ENCODE measurements at regions not wholly inside any gene's neighbourhood (a gene's known extent, or its start where the extent isn't known, plus 50 kb on each side); places are given as distances from the start of the nearest gene placed in this dataset.

DNA sequence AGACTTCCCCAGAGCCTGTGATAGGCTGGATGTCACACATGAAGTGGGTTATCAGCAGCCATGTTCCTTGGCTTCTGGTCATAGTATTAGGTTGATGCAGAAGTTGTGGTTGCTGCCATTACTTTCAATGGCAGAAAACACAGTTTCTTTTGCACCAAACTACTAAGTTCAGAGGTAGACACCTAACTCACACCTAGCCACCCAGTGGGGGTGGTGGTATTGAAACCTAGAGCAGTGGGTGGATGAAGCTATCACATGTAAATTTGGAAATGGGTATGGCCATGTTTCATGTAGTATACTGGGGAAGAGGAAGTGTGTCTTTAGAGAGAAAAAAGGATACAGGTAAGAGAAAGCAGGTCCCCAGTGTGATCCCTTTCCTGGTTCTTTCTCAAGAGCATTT is 347.9 kb upstream of the SEMA6A start:
- no peak for TF ChIP-seq POLR2A (IDR thresholded peaks at IDR 0.05)
- no peak for TF ChIP-seq POLR2AphosphoS5 (IDR thresholded peaks at IDR 0.05)
- TF ChIP-seq, protein P1, sequence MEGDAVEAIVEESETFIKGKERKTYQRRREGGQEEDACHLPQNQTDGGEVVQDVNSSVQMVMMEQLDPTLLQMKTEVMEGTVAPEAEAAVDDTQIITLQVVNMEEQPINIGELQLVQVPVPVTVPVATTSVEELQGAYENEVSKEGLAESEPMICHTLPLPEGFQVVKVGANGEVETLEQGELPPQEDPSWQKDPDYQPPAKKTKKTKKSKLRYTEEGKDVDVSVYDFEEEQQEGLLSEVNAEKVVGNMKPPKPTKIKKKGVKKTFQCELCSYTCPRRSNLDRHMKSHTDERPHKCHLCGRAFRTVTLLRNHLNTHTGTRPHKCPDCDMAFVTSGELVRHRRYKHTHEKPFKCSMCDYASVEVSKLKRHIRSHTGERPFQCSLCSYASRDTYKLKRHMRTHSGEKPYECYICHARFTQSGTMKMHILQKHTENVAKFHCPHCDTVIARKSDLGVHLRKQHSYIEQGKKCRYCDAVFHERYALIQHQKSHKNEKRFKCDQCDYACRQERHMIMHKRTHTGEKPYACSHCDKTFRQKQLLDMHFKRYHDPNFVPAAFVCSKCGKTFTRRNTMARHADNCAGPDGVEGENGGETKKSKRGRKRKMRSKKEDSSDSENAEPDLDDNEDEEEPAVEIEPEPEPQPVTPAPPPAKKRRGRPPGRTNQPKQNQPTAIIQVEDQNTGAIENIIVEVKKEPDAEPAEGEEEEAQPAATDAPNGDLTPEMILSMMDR (IDR thresholded peaks at IDR 0.05) = no peak
- no peak for TF ChIP-seq EP300 (IDR thresholded peaks at IDR 0.05)
- Histone ChIP-seq H3K4me3 (no peak overlapping the region), H3K27me3 (no peaks in the 10 kb centered on the region), H3K36me3 (no peaks in the 10 kb centered on the region), H3K27ac (no peak overlapping the region), H3K9me3 (no peaks in the 10 kb centered on the region), H3K4me1 (no peaks in the 10 kb centered on the region)
- ATAC-seq = no peak

DNA sequence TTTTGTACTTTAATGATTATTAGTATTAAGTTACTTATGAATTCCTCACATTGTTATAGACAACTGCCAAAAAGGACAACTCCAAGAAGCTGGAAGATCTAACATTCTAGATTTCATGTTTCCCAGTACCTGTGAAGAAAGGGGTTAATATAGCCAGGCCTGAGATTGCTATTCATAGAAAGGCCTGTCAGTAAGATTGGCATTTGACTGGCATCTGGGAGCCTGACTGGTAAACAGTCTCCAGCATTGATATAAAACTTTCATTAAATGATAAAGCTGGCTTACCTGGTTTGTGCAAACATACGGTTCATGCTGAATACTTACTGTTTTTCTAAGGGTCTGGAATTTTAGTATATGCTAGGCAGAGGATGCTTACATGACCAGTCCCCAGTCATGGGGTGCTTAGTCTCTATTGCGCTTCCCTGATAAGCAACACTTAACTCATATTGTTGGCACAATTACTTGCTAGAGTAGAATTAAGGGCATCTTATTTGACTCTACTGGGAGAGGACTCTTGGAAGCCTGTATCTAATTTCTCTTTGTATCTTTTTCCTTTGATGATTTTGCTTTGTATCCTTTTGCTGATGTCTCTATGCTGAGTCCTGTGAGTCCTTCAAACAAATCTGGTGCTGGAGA is 340.4 kb upstream of the SEMA6A start:
- no peak overlapping the region for H3K27ac ChIP-seq
- no peaks in the 10 kb centered on the region for H3K27me3 ChIP-seq
- TF ChIP-seq POLR2A (IDR thresholded peaks at IDR 0.05) = no peak
- no peak for ATAC-seq
- no peaks in the 10 kb centered on the region for H3K36me3 ChIP-seq
- no peak overlapping the region for H3K4me3 ChIP-seq
- no peaks in the 10 kb centered on the region for H3K9me3 ChIP-seq
- whole genome bisulfite sequencing, 2 donors (ENCODE audit: low coverage in 1 of 2) = 96 to 100% methylated on average over 2 of the region's 2 CpGs
- H3K4me1 ChIP-seq = no peaks in the 10 kb centered on the region

DNA sequence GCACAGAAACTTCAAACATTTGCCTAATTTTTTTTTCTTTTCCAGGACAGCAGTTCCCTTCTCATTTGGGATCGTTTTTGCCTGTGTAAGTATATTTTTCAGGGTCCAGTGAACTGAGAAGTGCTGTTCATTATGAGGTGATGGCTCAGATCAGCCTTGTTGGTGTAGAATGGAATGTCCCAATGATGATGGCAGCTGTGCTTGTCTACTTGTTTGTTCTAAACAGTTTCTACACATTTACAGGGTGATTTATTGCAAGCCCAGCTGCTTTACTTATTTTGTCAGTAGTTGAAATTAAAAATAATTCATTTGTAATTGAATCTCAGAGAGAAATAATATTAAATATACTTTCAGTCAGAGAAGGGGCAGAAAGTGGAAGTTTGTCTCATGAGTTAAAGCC is 337.6 kb upstream of the SEMA6A start:
- H3K27me3 ChIP-seq = no peaks in the 10 kb centered on the region
- no peak for ATAC-seq
- WGBS, 2 donors (ENCODE audit: low coverage in 1 of 2) = 85 to 100% methylated on average over 1 of the region's 1 CpG
- TF ChIP-seq POLR2AphosphoS5 (IDR thresholded peaks at IDR 0.05) (no peak), EP300 (IDR thresholded peaks at IDR 0.05) (no peak), POLR2A (IDR thresholded peaks at IDR 0.05) (no peak)
- TF ChIP-seq, protein P1 (IDR thresholded peaks at IDR 0.05) = no peak
- no peak overlapping the region for H3K27ac ChIP-seq
- no peaks in the 10 kb centered on the region for H3K36me3 ChIP-seq
- H3K9me3 ChIP-seq = no peaks in the 10 kb centered on the region
- H3K4me1 ChIP-seq = no peaks in the 10 kb centered on the region
- H3K4me3 ChIP-seq = no peak overlapping the region

DNA sequence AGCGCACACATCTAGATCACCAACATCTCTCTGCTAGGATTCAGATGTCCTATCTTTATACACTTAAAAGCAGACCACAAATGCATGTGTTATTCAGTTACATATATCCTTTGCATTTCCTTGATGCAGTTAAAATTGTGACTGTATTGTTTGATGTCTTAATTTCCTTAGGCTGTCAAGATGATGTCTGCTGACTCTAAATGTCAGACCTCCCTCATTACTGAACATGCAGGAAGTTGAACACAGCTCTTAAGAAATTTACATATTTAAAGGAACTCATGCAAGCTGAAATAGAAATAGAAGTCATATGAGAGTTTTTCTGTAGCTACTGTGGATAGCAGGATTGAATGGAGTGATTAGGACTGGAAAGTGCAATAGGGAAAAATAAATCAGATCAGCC is 336.5 kb upstream of the SEMA6A start:
- H3K4me1 ChIP-seq = no peaks in the 10 kb centered on the region
- no peaks in the 10 kb centered on the region for H3K36me3 ChIP-seq
- no peak overlapping the region for H3K27ac ChIP-seq
- H3K4me3 ChIP-seq = no peak overlapping the region
- no peaks in the 10 kb centered on the region for H3K9me3 ChIP-seq
- no peaks in the 10 kb centered on the region for H3K27me3 ChIP-seq
- 100% methylated on average over 1 of the region's 1 CpG for WGBS, 2 donors (ENCODE audit: low coverage in 1 of 2)
- no peak for ATAC-seq
- TF ChIP-seq POLR2A (IDR thresholded peaks at IDR 0.05) (no peak), EP300 (IDR thresholded peaks at IDR 0.05) (no peak)

DNA sequence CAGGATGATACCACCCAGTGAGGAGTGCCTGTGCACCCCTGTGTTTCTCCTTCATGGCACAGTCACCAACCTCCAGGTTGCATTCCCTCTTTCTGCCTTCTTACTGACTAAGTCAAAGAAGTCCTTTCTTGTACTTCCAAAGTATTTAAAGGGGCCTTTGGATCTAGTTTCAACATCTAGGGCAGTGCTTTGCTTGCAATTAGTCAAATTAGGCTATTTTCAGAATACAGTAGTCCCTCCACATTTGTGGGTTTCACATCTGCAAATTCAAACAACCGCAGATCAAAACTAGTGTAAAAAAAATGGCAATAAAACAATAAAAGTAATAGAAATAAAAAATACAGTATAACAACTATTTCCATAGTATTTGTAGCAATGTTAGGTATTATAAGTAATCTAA is 333.9 kb upstream of the SEMA6A start:
- no peak overlapping the region for H3K4me3 ChIP-seq
- H3K27ac ChIP-seq = no peak overlapping the region
- 100% methylated on average over 1 of the region's 1 CpG; no CpG with 5 or more reads in 1 of the 2 donors for WGBS, 2 donors (ENCODE audit: low coverage in 1 of 2)
- H3K9me3 ChIP-seq = no peaks in the 10 kb centered on the region
- no peaks in the 10 kb centered on the region for H3K27me3 ChIP-seq
- TF ChIP-seq, protein P1 (IDR thresholded peaks at IDR 0.05) = no peak
- TF ChIP-seq POLR2A (IDR thresholded peaks at IDR 0.05) = no peak
- TF ChIP-seq EP300 (IDR thresholded peaks at IDR 0.05) = no peak
- TF ChIP-seq POLR2AphosphoS5 (IDR thresholded peaks at IDR 0.05) = no peak
- H3K4me1 ChIP-seq = no peaks in the 10 kb centered on the region
- ATAC-seq = no peak
- H3K36me3 ChIP-seq = no peaks in the 10 kb centered on the region

DNA sequence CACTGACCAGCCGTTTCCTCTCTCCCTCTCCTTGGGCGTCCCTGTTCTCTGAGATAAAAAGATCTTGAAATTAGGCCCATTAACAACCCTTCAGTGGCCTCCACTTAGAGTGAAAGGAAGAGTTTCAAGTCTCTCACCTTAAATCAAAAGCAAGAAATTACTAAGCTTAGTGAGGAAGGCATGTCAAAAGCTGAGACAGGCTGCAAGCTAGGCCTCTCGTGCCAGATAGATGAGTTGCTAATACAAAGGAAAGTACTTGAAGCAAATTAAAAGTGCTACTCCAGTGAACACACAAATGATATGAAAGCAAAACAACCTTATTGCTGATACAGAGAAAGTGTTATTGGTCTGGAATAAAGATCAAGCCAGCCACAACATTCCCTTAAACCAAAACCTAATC is 331.3 kb upstream of the SEMA6A start:
- Histone ChIP-seq H3K9me3 (no peaks in the 10 kb centered on the region), H3K36me3 (no peaks in the 10 kb centered on the region), H3K27me3 (no peaks in the 10 kb centered on the region), H3K27ac (no peak overlapping the region), H3K4me3 (no peak overlapping the region), H3K4me1 (no peaks in the 10 kb centered on the region)
- no peak for ATAC-seq
- TF ChIP-seq EP300 (IDR thresholded peaks at IDR 0.05) = no peak
- TF ChIP-seq POLR2AphosphoS5 (IDR thresholded peaks at IDR 0.05) = no peak
- no peak for TF ChIP-seq POLR2A (IDR thresholded peaks at IDR 0.05)
- TF ChIP-seq, protein P1 (IDR thresholded peaks at IDR 0.05) = no peak
- 85 to 100% methylated on average over 1 to 3 of the region's 3 CpGs for WGBS, 2 donors (ENCODE audit: low coverage in 1 of 2)
